Effector memory CD8-positive, alpha-beta T cell (primary cell): ENCODE measurements at regions not wholly inside any gene's neighbourhood (a gene's known extent, or its start where the extent isn't known, plus 50 kb on each side); places are given as distances from the start of the nearest gene placed in this dataset.
"Not testable (repeated sequence)": the region's sequence is repeated elsewhere in the genome, so short reads cannot be mapped to it uniquely, and the experiment has no call there.

Experiments
- ATAC-seq: fragments of 150-1000 bp; cut with Tn5 transposase; replicated peaks from 2 replicates; pipeline ENCODE4 v1.10.0; 2021; ENCODE audit warnings: mild to moderate bottlenecking, moderate library complexity
- DNase-seq, 3 experiments: peaks; one replicate each; pipeline ENCODE4 v3.0.0; 2021
- H3K27ac Mint-ChIP-seq, 2 donors: one replicate each; pipeline ENCODE4 v1.8.0; 2022; ENCODE audit warnings: mild to moderate bottlenecking in 2 of 2, mixed read lengths in 2 of 2, moderate library complexity in 2 of 2
- H3K27me3 Mint-ChIP-seq, 2 donors: one replicate each; pipeline ENCODE4 v1.8.0; 2022; ENCODE audit warnings: mixed read lengths in 2 of 2
- H3K36me3 Mint-ChIP-seq: one replicate; pipeline ENCODE4 v1.8.0; 2022; ENCODE audit warnings: mild to moderate bottlenecking, moderate library complexity, mixed read lengths; ENCODE audit not compliant: insufficient read depth
- H3K4me1 Mint-ChIP-seq, 2 donors: one replicate each; pipeline ENCODE4 v1.8.0; 2022; ENCODE audit warnings: low read depth in 2 of 2, mixed read lengths in 2 of 2
- H3K4me3 Mint-ChIP-seq, 2 donors: one replicate each; pipeline ENCODE4 v1.8.0; 2022; ENCODE audit warnings: mild to moderate bottlenecking in 2 of 2, mixed read lengths in 2 of 2, moderate library complexity in 2 of 2
- H3K9me3 Mint-ChIP-seq, 2 donors: one replicate each; pipeline ENCODE4 v1.8.0; 2022; ENCODE audit warnings: mixed read lengths in 2 of 2

DNA sequence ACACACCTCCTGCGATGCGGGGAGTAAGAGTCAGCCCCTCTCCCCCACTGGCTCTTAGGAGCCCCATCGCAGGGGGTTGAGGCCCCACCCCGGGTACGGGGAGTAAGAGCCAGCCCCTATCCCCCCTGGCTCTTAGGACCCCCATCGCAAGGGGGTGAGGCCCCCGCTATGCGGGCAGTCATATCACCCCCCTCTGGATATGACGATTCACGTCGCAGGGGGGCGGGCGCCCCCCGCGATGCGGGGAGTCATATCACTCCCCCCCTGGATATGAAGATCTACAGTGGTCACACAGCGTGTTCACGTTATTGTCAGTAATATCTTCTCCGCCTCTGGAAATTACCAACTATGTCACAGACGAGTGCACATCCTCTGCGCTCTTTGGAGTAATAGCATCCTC lies 61.1 kb downstream of the DEFB131A start:
- not testable (repeated sequence) for H3K27me3 Mint-ChIP-seq, H3K4me3 Mint-ChIP-seq, H3K9me3 Mint-ChIP-seq, DNase-seq, ATAC-seq, H3K4me1 Mint-ChIP-seq, H3K27ac Mint-ChIP-seq, H3K36me3 Mint-ChIP-seq

DNA sequence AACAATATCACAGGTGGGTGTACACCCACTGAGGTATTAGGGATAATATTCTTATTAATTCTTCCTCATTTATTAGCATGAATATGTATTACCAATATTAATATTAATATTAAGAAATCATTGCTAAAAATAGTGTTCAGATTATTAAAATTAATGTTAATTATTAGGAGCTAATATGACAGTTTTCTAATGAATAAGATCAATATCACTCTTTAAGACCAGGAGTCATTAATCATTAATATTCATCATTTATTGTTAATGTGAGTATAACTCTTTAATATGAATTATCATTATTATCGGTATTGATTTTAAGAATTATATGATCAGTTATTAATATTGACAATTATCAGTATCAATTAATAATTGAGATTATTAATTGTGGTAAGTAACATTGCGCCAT lies 62.5 kb downstream of the DEFB131A start:
- H3K9me3 Mint-ChIP-seq, H3K27me3 Mint-ChIP-seq, DNase-seq, H3K4me1 Mint-ChIP-seq, H3K27ac Mint-ChIP-seq, H3K36me3 Mint-ChIP-seq, H3K4me3 Mint-ChIP-seq, ATAC-seq: not testable (repeated sequence)

DNA sequence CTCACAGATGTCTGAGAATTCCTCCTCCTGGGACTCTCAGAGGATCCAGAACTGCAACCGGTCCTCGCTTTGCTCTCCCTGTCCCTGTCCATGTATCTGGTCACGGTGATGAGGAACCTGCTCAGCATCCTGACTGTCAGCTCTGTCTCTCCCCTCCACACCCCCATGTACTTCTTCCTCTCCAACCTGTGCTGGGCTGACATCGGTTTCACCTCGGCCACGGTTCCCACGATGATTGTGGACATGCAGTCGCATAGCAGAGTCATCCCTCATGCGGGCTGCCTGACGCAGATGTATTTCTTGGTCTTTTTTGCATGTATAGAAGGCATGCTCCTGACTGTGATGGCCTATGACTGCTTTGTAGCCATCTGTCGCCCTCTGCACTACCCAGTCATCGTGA lies 68.7 kb downstream of the DEFB131A start:
- H3K9me3 Mint-ChIP-seq, H3K4me1 Mint-ChIP-seq, ATAC-seq, H3K27ac Mint-ChIP-seq, H3K4me3 Mint-ChIP-seq, H3K36me3 Mint-ChIP-seq, DNase-seq: not testable (repeated sequence)
- peaks cover 0 to 20% of the 10 kb centered on the region in 2 donors for H3K27me3 Mint-ChIP-seq

DNA sequence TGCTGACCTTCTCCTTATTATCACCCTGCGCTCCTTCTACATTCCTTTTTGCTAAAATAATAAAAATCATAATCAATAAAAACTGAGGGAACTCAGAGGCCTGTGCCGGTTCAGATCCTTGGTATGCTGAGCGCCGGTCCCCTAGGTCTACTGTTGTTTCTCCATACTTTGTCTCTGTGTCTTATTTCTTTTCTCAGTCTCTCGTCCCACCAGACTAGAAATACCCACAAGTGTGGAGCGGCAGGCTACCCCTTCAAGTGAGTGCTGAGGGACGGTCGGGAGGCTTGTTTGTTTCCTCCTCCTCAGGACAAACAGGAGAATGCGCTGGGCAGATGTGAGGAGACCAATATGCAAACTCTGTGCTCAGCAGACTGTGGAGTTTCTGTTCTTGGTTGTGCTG lies 75.4 kb downstream of the DEFB131A start:
- H3K27me3 Mint-ChIP-seq, result peaks cover 6 to 20% of the 10 kb centered on the region in 2 donors
- not testable (repeated sequence) for ATAC-seq, DNase-seq, H3K4me3 Mint-ChIP-seq, H3K4me1 Mint-ChIP-seq, H3K36me3 Mint-ChIP-seq, H3K9me3 Mint-ChIP-seq, H3K27ac Mint-ChIP-seq

DNA sequence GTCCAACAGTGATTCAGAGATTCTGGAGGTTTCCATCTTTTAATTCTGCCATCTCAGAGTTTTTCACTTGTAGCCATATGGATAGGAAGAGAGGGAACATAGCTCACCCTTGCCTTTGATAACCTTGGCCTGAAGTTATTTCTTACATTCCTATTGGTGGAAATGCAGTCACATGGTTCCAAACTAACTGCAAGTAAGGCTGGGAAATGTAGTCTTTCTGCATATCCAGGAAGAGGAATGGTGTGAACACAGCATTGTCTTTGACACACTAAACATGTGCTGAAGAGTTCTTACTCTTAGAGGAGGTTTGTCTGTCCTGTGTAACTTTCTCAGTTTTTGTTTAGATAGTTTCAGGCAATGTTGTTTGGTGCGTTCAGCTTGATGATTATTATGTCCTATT lies 78.7 kb downstream of the DEFB131A start:
- not testable (repeated sequence) for H3K4me1 Mint-ChIP-seq, H3K9me3 Mint-ChIP-seq, H3K36me3 Mint-ChIP-seq, H3K27ac Mint-ChIP-seq, H3K4me3 Mint-ChIP-seq, DNase-seq, ATAC-seq
- H3K27me3 Mint-ChIP-seq, result peaks cover 0 to 15% of the 10 kb centered on the region in 2 donors

DNA sequence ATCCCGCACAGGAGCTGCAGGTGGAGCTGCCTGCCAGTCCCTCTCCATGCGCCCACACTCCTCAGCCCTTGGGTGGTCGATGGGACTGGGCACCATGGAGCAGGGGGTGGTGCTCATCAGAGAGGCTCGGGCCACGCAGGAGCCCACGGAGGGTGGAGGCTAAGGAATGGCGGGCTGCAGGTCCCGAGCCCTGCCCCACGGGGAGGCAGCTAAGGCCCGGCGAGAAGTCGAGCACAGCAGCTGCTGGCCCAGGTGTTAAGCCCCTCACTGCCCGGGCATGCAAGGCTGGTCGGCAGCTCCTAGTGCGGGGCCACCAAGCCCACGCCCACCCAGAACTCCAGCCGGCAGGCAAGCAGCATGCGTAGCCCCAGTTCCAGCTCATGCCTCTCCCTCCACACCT lies 80.2 kb downstream of the DEFB131A start:
- peaks cover 0 to 30% of the 10 kb centered on the region in 2 donors for H3K27me3 Mint-ChIP-seq
- DNase-seq, H3K9me3 Mint-ChIP-seq, H3K4me1 Mint-ChIP-seq, H3K36me3 Mint-ChIP-seq, H3K4me3 Mint-ChIP-seq, H3K27ac Mint-ChIP-seq, ATAC-seq: not testable (repeated sequence)

DNA sequence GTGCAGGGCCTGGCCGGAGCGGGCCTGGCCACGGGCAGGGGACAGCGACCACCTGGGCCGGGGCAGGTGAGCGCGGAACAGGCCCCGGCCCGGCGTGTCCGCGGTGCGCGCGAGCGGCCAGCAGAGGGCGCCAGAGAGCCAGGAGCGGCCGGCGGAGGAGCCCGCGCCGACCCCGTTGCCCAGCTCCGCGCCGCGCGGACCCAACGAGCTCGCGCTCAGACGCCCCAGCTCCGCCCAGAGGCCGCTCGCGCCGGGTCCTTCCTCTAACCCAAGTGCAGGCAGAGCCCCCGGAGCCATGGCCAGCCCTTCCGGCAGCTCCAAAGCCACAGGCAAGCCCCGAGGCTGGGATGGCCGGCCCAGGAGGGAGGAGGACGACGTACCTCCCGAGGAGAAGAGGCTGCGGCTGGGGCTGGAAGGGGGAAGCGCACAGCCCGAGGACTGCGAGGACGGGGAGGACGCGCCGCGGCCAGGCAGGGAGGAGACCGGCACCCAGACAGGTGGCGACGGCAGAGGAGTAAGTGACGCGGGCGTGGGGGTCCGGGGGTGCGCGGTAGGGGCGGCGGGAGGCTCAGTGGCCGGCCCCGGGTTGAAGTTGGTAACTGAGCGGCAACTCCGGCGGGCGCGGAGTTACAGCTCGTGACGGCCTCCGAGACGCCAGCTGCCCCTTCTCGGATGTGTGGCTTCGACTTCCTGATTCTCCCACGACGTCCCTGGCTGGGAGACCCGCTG lies 88.1 kb downstream of the DEFB131A start:
- DNase-seq (peak; percentile 42 to 66 (median 65)), ATAC-seq (peak; percentile 47)
- H3K4me3 Mint-ChIP-seq, result peak overlapping the region; percentile 73 to 74
- peaks cover 29 to 75% of the 10 kb centered on the region in 2 donors for H3K27me3 Mint-ChIP-seq
- not testable (repeated sequence) for H3K4me1 Mint-ChIP-seq, H3K36me3 Mint-ChIP-seq, H3K9me3 Mint-ChIP-seq, H3K27ac Mint-ChIP-seq

DNA sequence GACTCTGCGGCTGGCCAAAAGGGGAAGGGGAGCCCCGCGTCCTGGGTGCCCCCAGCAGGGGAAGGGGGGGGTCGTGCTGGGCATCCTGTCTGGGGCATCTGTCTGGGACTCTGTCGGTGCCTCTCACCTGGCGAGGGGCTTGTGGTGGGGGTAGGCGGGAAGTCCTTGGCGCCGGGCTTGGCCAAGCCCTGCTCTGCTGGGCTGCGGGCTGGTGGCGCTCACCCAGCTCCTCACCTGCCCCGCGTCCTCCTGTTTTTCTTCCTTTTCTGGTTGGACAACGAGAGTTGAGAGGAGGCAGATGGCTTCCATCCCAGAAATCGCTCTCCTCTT lies 88.6 kb downstream of the DEFB131A start:
- H3K4me1 Mint-ChIP-seq, DNase-seq, H3K9me3 Mint-ChIP-seq, H3K36me3 Mint-ChIP-seq, ATAC-seq: not testable (repeated sequence)
- peaks cover 34 to 75% of the 10 kb centered on the region in 2 donors for H3K27me3 Mint-ChIP-seq
- peak overlapping the region; percentile 73 to 74 for H3K4me3 Mint-ChIP-seq
- H3K27ac Mint-ChIP-seq, result peak overlapping the region in 1 of 2 donors; percentile 51

DNA sequence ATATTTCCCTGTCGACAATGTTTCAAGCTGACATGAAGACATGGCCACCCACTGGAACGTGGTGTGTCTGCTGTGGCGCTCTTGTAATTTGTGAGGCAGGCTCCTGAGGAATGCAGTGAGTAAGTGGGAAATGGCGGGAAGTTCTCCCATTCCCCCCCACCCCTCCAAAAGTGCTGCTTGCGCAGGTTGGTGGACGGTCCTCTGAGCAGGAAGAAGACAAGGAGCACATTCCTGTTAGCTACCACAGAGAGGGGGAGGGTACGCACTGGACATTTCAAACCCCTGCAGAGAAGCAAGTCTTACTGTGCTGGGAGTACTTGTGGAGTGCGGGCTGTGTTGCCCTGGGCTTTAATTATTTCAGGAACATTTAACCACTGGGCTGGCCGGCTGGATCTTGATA lies 92.9 kb downstream of the DEFB131A start:
- H3K36me3 Mint-ChIP-seq, H3K9me3 Mint-ChIP-seq: not testable (repeated sequence)

DNA sequence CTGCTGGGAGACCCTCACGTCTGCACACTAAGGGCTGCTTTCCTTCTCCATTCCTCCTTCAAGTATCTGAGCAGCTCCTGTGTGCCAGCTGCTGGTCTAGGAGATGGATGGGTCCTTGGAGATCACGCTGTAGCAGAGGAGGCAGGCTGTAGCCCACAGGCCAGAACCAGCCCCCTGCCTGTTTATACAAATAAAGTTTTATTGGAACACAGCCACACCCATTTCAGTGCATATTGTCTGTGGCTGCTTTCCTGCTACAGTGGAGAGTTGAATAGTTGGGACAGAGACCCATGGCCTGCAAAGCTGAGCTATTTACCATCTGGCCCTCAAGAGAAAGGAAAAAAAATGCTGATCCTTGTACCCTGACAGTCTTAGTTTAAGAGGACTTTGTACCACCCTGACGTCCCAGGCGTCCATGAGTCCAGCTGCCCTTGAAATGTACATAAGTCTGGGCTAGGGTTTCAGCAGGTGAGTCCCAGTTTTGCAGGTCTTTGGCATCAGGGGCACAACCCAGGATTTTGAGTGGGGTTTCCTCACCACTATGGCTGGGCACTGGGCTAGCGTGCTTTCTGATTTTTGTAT lies 95.8 kb downstream of the DEFB131A start:
- not testable (repeated sequence) for H3K36me3 Mint-ChIP-seq, H3K9me3 Mint-ChIP-seq, DNase-seq, H3K27ac Mint-ChIP-seq, H3K4me3 Mint-ChIP-seq, ATAC-seq, H3K4me1 Mint-ChIP-seq
- H3K27me3 Mint-ChIP-seq, result peaks cover 7 to 39% of the 10 kb centered on the region in 2 donors

More for the DNA sequence above, 92.9 kb downstream of the DEFB131A start:
- not testable (repeated sequence) for H3K4me3 Mint-ChIP-seq, H3K4me1 Mint-ChIP-seq, DNase-seq, H3K27ac Mint-ChIP-seq, ATAC-seq
- H3K27me3 Mint-ChIP-seq, result peaks cover 22 to 60% of the 10 kb centered on the region in 2 donors

DNA sequence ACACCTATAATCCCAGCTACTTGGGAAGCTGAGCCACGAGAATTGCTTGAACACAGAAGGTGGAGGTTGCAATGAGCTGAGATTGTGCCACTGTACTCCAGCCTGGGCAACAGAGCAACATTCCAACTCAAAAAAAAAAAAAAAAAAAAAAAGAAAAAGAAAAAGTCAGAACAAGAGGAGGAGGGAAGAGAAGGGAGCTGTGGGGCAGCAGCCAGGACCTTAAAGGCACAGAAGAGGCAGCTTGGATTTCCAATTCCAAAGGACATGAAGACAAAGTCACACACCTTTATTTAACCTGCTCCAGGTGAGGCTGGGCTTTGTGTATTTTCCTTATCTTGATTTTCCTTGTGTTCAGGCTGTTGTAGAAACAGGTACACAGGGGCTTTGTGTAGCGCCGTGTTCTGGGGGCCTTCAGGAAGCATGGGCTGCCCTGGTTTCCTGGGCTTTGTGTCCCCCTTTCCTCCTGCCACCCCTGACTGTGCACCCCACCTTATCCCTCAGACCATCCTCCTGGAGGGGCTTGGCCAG lies 97.2 kb downstream of the DEFB131A start:
- Mint-ChIP-seq H3K27me3 (peaks cover 7 to 39% of the 10 kb centered on the region in 2 donors), H3K27ac (peak overlapping the region in 1 of 2 donors; percentile 86)
- H3K9me3 Mint-ChIP-seq, DNase-seq, ATAC-seq, H3K4me3 Mint-ChIP-seq, H3K4me1 Mint-ChIP-seq, H3K36me3 Mint-ChIP-seq: not testable (repeated sequence)

DNA sequence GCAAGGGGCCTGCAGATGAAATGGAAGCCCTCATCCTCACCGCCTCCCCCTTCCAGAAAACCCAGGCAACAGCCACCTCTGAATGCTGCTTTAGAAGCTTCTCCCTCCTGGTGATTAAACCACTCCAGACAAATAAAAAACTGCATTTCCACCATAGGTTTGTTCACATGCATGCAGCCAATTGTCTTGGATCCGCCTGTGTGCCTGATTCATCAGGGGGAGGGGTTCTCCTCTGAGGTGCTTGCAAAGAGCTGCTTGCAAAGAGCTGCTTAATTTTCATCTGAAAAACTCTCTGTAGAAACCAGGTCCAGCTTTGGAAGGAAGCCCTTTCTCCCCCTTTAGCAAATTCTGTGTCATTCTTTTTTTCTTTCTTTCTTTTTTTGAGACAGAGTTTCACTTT lies 100.6 kb downstream of the DEFB131A start:
- not testable (repeated sequence) for ATAC-seq, H3K27ac Mint-ChIP-seq, H3K4me3 Mint-ChIP-seq, H3K9me3 Mint-ChIP-seq, DNase-seq, H3K4me1 Mint-ChIP-seq, H3K36me3 Mint-ChIP-seq
- H3K27me3 Mint-ChIP-seq, result peaks cover 17 to 54% of the 10 kb centered on the region in 2 donors

DNA sequence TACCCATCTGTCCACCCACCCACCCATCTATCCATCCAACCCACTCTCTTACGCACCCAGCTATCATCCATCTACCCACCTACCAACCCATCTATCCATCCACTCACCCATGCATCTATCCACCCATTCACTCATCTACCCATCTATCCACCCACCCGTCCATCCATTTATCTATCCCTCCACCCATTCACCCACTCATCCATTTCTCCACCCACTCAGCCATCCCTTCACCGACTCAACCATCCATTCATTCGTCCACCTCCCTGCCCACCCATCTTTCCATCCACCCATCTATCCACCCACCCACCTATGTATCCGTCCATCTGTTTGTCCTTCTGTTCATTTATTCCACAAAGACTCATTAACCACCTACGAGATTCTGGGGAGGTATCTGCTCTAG lies 103.3 kb downstream of the DEFB131A start:
- not testable (repeated sequence) for H3K4me1 Mint-ChIP-seq, H3K36me3 Mint-ChIP-seq, DNase-seq, H3K4me3 Mint-ChIP-seq, ATAC-seq, H3K9me3 Mint-ChIP-seq, H3K27ac Mint-ChIP-seq
- H3K27me3 Mint-ChIP-seq, result peaks cover 25 to 47% of the 10 kb centered on the region in 2 donors

DNA sequence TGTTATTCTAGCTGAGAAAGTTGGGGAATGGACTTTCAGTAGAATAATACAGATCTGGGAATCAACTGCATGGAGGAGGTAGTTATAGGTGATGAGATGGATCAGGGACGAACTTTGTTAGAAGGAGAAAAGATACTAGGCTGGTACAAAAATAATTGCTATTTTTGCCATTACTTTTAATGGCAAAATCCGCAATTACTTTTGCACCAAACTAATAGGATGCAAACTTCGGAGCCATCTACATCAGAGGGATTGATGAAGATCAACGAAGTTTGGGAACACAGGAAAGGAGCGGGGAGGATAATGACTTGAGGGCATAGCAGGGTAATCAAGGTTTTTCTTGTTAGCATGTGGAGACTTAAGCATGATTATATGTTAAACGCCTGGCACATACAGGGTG lies 111.9 kb downstream of the DEFB131A start:
- H3K9me3 Mint-ChIP-seq, H3K4me1 Mint-ChIP-seq, ATAC-seq, H3K4me3 Mint-ChIP-seq, H3K27ac Mint-ChIP-seq, H3K36me3 Mint-ChIP-seq, DNase-seq: not testable (repeated sequence)
- peaks cover 15 to 24% of the 10 kb centered on the region in 2 donors for H3K27me3 Mint-ChIP-seq
